ENCODE measurements at regions not wholly inside any gene's neighbourhood (a gene's known extent, or its start where the extent isn't known, plus 50 kb on each side); places are given as distances from the start of the nearest gene placed in this dataset.

- Histone ChIP-seq H2AFZ (ENCODE audit: low read depth, low read length) (no peak overlapping the region), H3K36me3 (ENCODE audit: insufficient read depth, low read length) (no peaks in the 10 kb centered on the region), H3K9me2 (ENCODE audit: insufficient read depth, low read length) (no peaks in the 10 kb centered on the region), H3K9ac (ENCODE audit: low read length) (no peak overlapping the region), H3K4me2 (ENCODE audit: low read length) (no peak overlapping the region), H3K27ac (ENCODE audit: low read length) (no peak overlapping the region), H3K27me3 (ENCODE audit: insufficient read depth, low read depth, low read length) (no peaks in the 10 kb centered on the region), H3K79me2 (replicated peaks; ENCODE audit: insufficient read depth, low read length) (no peaks in the 10 kb centered on the region), H3F3A (ENCODE audit: insufficient read depth, low read length, poor library complexity, severe bottlenecking) (no peaks in the 10 kb centered on the region), H4K20me1 (ENCODE audit: insufficient read depth) (no peaks in the 10 kb centered on the region), H3K9me3 (ENCODE audit: low read length) (no peaks in the 10 kb centered on the region), H3K4me3 (ENCODE audit: low read length) (no peak overlapping the region)
- TF ChIP-seq SMC3 (conservative IDR thresholded peaks at IDR 0.05; ENCODE audit: poor library complexity) = no peak
- no peak for TF ChIP-seq MXI1 (conservative IDR thresholded peaks at IDR 0.05; ENCODE audit: poor library complexity, severe bottlenecking)
- TF ChIP-seq RAD21 (conservative IDR thresholded peaks at IDR 0.05) = no peak
- no peak for TF ChIP-seq EZH2 (IDR thresholded peaks at IDR 0.05; ENCODE audit: borderline replicate concordance, insufficient read depth, low read length, poor library complexity, severe bottlenecking)
- TF ChIP-seq POLR2AphosphoS5 (IDR thresholded peaks at IDR 0.05) = no peak
- TF ChIP-seq TAF1 (IDR thresholded peaks at IDR 0.05; ENCODE audit: low read depth) = no peak
- no peak for TF ChIP-seq EP300 (conservative IDR thresholded peaks at IDR 0.05; ENCODE audit: poor library complexity, severe bottlenecking)
- TF ChIP-seq CTCF (IDR thresholded peaks at IDR 0.05; ENCODE audit: poor library complexity, severe bottlenecking) = no peak
- no peak for TF ChIP-seq REST (IDR thresholded peaks at IDR 0.05; ENCODE audit: borderline replicate concordance)
These were observed 195.5 kb upstream of the CYRIA start for GRCh38 chr2:16861111-16861510.

GRCh38 chr2:16860627-16861026, 195.0 kb upstream of the CYRIA start:
- Histone ChIP-seq H3K36me3 (ENCODE audit: insufficient read depth, low read length) (no peaks in the 10 kb centered on the region), H3K9me3 (ENCODE audit: low read length) (no peaks in the 10 kb centered on the region), H3K27me3 (ENCODE audit: insufficient read depth, low read depth, low read length) (no peaks in the 10 kb centered on the region), H3K9ac (ENCODE audit: low read length) (no peak overlapping the region), H2AFZ (ENCODE audit: low read depth, low read length) (no peak overlapping the region), H3K4me2 (ENCODE audit: low read length) (no peak overlapping the region), H3F3A (ENCODE audit: insufficient read depth, low read length, poor library complexity, severe bottlenecking) (no peaks in the 10 kb centered on the region), H3K27ac (ENCODE audit: low read length) (no peak overlapping the region), H3K9me2 (ENCODE audit: insufficient read depth, low read length) (no peaks in the 10 kb centered on the region), H3K79me2 (replicated peaks; ENCODE audit: insufficient read depth, low read length) (no peaks in the 10 kb centered on the region), H4K20me1 (ENCODE audit: insufficient read depth) (no peaks in the 10 kb centered on the region), H3K4me3 (ENCODE audit: low read length) (no peak overlapping the region)
- TF ChIP-seq REST (IDR thresholded peaks at IDR 0.05; ENCODE audit: borderline replicate concordance) (no peak), RAD21 (conservative IDR thresholded peaks at IDR 0.05) (no peak), MXI1 (conservative IDR thresholded peaks at IDR 0.05; ENCODE audit: poor library complexity, severe bottlenecking) (no peak), CTCF (IDR thresholded peaks at IDR 0.05; ENCODE audit: poor library complexity, severe bottlenecking) (no peak), EZH2 (IDR thresholded peaks at IDR 0.05; ENCODE audit: borderline replicate concordance, insufficient read depth, low read length, poor library complexity, severe bottlenecking) (no peak), SMC3 (conservative IDR thresholded peaks at IDR 0.05; ENCODE audit: poor library complexity) (no peak), EP300 (conservative IDR thresholded peaks at IDR 0.05; ENCODE audit: poor library complexity, severe bottlenecking) (no peak), POLR2AphosphoS5 (IDR thresholded peaks at IDR 0.05) (no peak), TAF1 (IDR thresholded peaks at IDR 0.05; ENCODE audit: low read depth) (no peak)

Measured in neural cell (in vitro differentiated cells).